ENCODE measurements at regions not wholly inside any gene's neighbourhood (a gene's known extent, or its start where the extent isn't known, plus 50 kb on each side); places are given as distances from the start of the nearest gene placed in this dataset.
A peak's percentile ranks its signal among the peaks of the same experiment; 100 is the strongest.

DNA sequence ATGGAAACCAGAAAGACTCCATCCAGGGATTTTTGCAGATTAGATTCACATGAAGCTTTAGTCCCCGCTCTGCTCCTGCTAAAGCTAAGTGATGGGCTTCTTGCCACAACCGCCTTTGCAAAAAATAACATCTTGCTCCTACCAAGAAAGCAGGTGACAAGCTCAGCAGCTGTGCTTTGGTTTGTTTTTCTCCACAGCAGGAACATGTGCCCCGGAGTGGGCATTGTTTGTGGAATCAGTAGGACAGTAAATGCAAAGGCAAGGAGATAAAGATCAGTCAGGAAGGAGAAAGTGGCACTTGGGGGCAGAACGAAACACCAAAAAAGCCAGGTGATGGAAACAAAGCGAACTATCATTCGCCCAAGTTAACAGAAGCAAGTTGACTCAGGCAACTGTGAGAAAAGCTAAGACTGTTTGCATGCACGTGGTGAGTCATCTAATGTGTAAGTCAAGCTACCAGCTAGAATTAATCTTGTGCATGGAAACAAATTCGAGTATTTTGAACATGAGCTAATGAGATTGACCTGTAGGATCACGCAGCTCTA lies 165.5 kb upstream of the PLXNC1 start:
- Histone ChIP-seq H3K4me3 (no peak overlapping the region), H3K36me3 (no peaks in the 10 kb centered on the region), H3K27me3 (no peaks in the 10 kb centered on the region), H3K27ac (no peak overlapping the region), H3K9me3 (no peaks in the 10 kb centered on the region), H3K4me1 (peaks cover 0 to 10% (median 0%) of the 10 kb centered on the region in 9 donors)
- no peak for DNase-seq
- intact Hi-C loops (cut with DNase I) = loop anchor here in 8 of 10 donors (5.0 to 10.0 kb wide), 5 partner anchors 416 to 481 kb away; no protein-coding TSS in a partner anchor
- TF ChIP-seq, protein P1, sequence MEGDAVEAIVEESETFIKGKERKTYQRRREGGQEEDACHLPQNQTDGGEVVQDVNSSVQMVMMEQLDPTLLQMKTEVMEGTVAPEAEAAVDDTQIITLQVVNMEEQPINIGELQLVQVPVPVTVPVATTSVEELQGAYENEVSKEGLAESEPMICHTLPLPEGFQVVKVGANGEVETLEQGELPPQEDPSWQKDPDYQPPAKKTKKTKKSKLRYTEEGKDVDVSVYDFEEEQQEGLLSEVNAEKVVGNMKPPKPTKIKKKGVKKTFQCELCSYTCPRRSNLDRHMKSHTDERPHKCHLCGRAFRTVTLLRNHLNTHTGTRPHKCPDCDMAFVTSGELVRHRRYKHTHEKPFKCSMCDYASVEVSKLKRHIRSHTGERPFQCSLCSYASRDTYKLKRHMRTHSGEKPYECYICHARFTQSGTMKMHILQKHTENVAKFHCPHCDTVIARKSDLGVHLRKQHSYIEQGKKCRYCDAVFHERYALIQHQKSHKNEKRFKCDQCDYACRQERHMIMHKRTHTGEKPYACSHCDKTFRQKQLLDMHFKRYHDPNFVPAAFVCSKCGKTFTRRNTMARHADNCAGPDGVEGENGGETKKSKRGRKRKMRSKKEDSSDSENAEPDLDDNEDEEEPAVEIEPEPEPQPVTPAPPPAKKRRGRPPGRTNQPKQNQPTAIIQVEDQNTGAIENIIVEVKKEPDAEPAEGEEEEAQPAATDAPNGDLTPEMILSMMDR (IDR thresholded peaks at IDR 0.05) = no peak
- WGBS, 2 donors = 77 to 78% methylated on average over 9 of the region's 9 CpGs
- ATAC-seq = no peak

DNA sequence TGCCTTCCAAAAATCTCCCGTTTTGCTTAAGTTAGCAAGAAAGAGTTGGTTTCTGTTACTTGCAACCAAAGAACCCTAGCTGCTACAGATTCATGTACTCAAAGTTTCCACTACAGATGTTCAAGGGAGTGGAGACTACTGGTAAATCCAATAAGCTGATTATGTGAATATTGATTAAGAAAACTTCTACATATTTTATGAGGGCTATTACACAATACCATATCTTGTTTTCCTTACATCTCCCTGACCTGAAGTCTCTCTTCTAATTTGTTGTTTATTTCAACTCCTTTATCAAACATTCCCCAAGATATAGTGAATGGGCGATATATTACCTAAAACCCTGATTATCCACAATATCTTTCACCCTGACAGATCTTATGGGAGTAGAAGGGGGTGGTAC lies 164.4 kb upstream of the PLXNC1 start:
- Histone ChIP-seq H3K36me3 (no peaks in the 10 kb centered on the region), H3K4me3 (no peak overlapping the region), H3K4me1 (peaks cover 0 to 4% (median 0%) of the 10 kb centered on the region in 9 donors), H3K9me3 (no peaks in the 10 kb centered on the region), H3K27me3 (no peaks in the 10 kb centered on the region), H3K27ac (no peak overlapping the region)
- ATAC-seq (no peak), DNase-seq (no peak)
- intact Hi-C loops (cut with DNase I) = loop anchor here in 8 of 10 donors (5.0 to 10.0 kb wide), 5 partner anchors 417 to 482 kb away; no protein-coding TSS in a partner anchor
- 91 to 92% methylated on average over 2 of the region's 2 CpGs for WGBS, 2 donors
- TF ChIP-seq, protein P1 (IDR thresholded peaks at IDR 0.05) = no peak

DNA sequence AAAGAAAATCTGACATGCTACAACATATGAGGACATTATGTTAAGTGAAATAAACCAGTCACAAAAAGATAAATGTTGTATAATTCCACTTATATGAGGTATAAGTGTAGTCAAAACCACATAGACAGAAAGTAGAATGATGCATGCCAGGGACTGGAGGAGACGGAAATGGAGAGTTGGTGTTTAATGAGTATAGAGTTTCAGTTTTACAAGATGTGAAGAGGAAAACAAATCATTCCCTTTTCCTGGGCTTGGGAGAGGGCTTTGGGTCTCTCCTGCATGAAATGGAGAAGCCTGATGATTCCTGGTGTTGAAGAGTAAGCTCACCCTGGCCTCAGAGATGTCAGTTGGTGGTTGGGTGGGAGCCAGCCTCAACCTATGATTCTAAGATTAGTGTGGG lies 158.4 kb upstream of the PLXNC1 start:
- WGBS, 2 donors = 97 to 100% methylated on average over 1 of the region's 1 CpG
- Histone ChIP-seq H3K36me3 (no peaks in the 10 kb centered on the region), H3K27me3 (no peaks in the 10 kb centered on the region), H3K4me3 (no peak overlapping the region), H3K4me1 (peaks cover 0 to 22% (median 12%) of the 10 kb centered on the region in 9 donors), H3K9me3 (no peaks in the 10 kb centered on the region), H3K27ac (no peak overlapping the region)
- intact Hi-C loops (cut with DNase I) = loop anchor here in 8 of 10 donors (2.0 to 10.0 kb wide), 10 partner anchors 47 to 485 kb away; partner anchors contain the start of genes CRADD (in 1 of the 8) and SOCS2 (in 1 of the 8)
- DNase-seq (no peak), ATAC-seq (no peak)
- TF ChIP-seq, protein P1 (IDR thresholded peaks at IDR 0.05) = no peak

DNA sequence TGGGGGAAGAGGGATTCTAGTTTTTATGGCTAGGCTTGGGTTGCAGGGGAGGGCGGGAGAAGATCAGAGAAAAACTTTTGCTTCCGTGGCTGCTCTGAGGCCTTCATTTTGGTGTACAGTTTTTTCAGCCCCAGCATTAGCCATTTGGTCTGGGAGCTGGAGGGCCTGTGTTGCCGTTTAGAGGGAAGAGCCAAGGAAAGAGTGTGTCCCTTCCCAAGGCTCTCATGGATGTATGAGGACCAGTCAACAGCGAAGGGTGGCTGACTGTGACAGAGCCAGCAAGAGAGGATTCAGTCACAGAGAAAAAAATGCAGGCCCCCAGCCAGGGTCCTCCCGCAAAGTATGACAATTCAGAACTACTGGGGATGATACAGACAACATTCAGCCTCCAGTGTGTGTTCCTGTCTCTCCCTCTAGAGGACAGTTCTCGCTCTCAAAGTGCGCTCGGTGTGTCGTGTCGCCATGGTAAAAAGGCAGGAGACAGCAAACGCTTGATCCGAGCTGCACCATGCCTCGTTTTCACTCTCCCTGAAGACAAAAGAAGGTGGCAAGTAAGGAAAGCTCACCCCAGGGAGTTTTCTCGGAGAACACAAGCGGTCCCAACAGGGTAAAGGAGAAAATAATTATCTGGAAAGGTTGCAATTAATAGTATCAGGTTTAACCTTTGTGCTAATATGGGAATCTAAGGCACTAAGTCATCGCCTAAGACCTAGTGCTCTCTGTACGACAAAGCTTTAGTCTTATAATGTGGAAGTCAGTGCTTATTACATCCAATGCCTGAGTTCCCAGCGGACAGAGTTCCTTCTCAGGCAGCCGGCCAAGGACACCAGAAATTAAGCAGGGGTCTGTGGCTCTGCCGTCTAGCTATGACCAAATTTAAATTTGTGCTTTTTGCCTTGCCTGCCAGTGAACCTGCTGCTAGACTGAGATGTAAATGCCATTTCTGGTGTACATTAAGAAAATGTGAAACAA lies 157.3 kb upstream of the PLXNC1 start:
- WGBS, 2 donors = 31 to 33% methylated on average over 20 of the region's 20 CpGs

More for the DNA sequence above, 157.3 kb upstream of the PLXNC1 start:
- peaks cover 0 to 23% (median 12%) of the 10 kb centered on the region in 9 donors for H3K4me1 ChIP-seq
- no peaks in the 10 kb centered on the region for H3K36me3 ChIP-seq
- TF ChIP-seq, protein P1 (IDR thresholded peaks at IDR 0.05) = peak; percentile 19 to 74 (median 49)
- peak overlapping the region in 9 of 10 donors; percentile 27 to 72 (median 51) for H3K27ac ChIP-seq
- H3K4me3 ChIP-seq = peak overlapping the region in 6 of 10 donors; percentile 22 to 33 (median 28)
- ATAC-seq (peak; percentile 60 to 97 (median 94)), DNase-seq (peak; percentile 41 to 68)
- no peaks in the 10 kb centered on the region for H3K9me3 ChIP-seq
- intact Hi-C loops (cut with DNase I) = loop anchor here in 9 of 10 donors (1.0 to 10.0 kb wide), 11 partner anchors 46 to 486 kb away; partner anchors contain the start of genes CRADD (in 1 of the 9) and SOCS2 (in 1 of the 9)
- no peaks in the 10 kb centered on the region for H3K27me3 ChIP-seq
